ENCODE measurements at regions not wholly inside any gene's neighbourhood (a gene's known extent, or its start where the extent isn't known, plus 50 kb on each side); places are given as distances from the start of the nearest gene placed in this dataset.

DNA sequence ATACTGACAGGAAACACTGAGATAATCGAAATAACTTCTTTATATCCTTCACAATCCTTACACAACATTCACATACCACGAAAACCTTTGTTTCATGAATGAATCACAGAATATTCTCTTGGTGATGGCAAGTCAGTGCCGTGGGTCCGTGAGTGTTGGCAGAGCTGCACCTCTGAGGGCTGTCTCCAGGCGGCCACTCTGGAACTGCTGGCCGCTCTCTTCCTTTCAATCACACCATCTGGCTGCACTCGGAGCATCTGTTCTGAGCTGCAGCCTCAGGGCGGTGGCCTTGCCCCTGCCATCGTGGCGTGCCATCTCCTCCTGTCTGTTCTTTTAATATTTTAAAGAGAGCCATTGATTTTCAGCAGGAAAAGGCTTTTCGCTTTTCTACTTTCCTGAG is 129.4 kb upstream of the AFDN start (continued):
- TF ChIP-seq CREB1 (CRISPR knock-in tag; IDR thresholded peaks at IDR 0.05; ENCODE audit: low read depth) (no peak), POLR2AphosphoS5 (IDR thresholded peaks at IDR 0.05; ENCODE audit: low read depth) (no peak), EZH2phosphoT487 (IDR thresholded peaks at IDR 0.05; ENCODE audit: unreplicated experiment) (no peak), ZNF331 (CRISPR knock-in tag; IDR thresholded peaks at IDR 0.05; ENCODE audit: low read depth) (no peak)
- TF ChIP-seq, protein P1, sequence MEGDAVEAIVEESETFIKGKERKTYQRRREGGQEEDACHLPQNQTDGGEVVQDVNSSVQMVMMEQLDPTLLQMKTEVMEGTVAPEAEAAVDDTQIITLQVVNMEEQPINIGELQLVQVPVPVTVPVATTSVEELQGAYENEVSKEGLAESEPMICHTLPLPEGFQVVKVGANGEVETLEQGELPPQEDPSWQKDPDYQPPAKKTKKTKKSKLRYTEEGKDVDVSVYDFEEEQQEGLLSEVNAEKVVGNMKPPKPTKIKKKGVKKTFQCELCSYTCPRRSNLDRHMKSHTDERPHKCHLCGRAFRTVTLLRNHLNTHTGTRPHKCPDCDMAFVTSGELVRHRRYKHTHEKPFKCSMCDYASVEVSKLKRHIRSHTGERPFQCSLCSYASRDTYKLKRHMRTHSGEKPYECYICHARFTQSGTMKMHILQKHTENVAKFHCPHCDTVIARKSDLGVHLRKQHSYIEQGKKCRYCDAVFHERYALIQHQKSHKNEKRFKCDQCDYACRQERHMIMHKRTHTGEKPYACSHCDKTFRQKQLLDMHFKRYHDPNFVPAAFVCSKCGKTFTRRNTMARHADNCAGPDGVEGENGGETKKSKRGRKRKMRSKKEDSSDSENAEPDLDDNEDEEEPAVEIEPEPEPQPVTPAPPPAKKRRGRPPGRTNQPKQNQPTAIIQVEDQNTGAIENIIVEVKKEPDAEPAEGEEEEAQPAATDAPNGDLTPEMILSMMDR (conservative IDR thresholded peaks at IDR 0.05; ENCODE audit: low read depth in 2 of 2), result no peak

DNA sequence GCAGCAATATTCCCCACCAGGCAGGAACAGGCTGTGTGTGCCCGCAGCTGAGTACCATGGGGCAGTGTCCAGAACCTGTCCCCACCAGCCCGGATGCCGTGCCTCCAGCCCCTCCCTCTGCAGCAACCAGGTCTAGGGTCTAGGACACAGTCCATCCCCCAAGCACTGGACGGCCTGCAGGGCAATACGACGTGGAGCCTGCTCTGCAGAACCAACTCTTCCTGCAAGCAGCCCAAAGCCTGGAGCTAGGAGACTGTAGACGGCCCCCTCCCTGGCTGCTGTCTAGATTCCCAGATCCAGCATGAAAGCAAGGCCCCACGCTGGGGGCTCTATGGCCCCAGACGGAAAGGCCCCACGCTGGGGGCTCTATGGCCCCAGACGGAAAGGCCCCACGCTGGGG is 128.2 kb upstream of the AFDN start:
- H3K36me3 Mint-ChIP-seq (ENCODE audit: low read depth), result no peaks in the 10 kb centered on the region; the same call in 2 of the 3 replicates
- no peak overlapping the region for H2AFZ ChIP-seq
- H3K9me3 Mint-ChIP-seq, result no peaks in the 10 kb centered on the region; the same call in 2 of the 3 replicates
- H3K27ac Mint-ChIP-seq, result no peak overlapping the region
- 0 out of 2 replicates have a peak, but pooled peaks cover 7% of the 10 kb centered on the region for H3K9me2 ChIP-seq (ENCODE audit: insufficient read depth)
- peaks cover 13% of the 10 kb centered on the region for H3K4me1 Mint-ChIP-seq
- H3F3A ChIP-seq (replicated peaks; ENCODE audit: low read depth), result no peaks in the 10 kb centered on the region
- no peak overlapping the region for H3K27ac ChIP-seq (ENCODE audit: low read depth)
- 0 out of 2 replicates have a peak, but pooled peaks cover 9% of the 10 kb centered on the region for H3K4me1 ChIP-seq (ENCODE audit: insufficient read depth)
- no peak for DNase-seq (ENCODE audit: low spot score)
- H3K27me3 ChIP-seq (ENCODE audit: insufficient read depth), result no peaks in the 10 kb centered on the region
- H4K20me1 ChIP-seq (replicated peaks; ENCODE audit: insufficient read depth), result no peaks in the 10 kb centered on the region
- no peak overlapping the region for H3K4me2 ChIP-seq
- H3K36me3 ChIP-seq (ENCODE audit: insufficient read depth), result no peaks in the 10 kb centered on the region
- H3K4me3 Mint-ChIP-seq, result no peak overlapping the region
- H3K79me2 ChIP-seq (replicated peaks; ENCODE audit: insufficient read depth), result no peaks in the 10 kb centered on the region
- no peak overlapping the region for H3K4me3 ChIP-seq
- H3K27me3 Mint-ChIP-seq (ENCODE audit: insufficient read depth, low read depth, poor library complexity), result peaks cover 4% of the 10 kb centered on the region
- ATAC-seq, result no peak
- no peak for TF ChIP-seq NANOG (IDR thresholded peaks at IDR 0.05; ENCODE audit: borderline replicate concordance)
- TF ChIP-seq EZH2phosphoT487 (IDR thresholded peaks at IDR 0.05; ENCODE audit: unreplicated experiment), result no peak
- TF ChIP-seq, protein P1 (conservative IDR thresholded peaks at IDR 0.05; ENCODE audit: low read depth in 2 of 2), result no peak
- TF ChIP-seq, protein P2, sequence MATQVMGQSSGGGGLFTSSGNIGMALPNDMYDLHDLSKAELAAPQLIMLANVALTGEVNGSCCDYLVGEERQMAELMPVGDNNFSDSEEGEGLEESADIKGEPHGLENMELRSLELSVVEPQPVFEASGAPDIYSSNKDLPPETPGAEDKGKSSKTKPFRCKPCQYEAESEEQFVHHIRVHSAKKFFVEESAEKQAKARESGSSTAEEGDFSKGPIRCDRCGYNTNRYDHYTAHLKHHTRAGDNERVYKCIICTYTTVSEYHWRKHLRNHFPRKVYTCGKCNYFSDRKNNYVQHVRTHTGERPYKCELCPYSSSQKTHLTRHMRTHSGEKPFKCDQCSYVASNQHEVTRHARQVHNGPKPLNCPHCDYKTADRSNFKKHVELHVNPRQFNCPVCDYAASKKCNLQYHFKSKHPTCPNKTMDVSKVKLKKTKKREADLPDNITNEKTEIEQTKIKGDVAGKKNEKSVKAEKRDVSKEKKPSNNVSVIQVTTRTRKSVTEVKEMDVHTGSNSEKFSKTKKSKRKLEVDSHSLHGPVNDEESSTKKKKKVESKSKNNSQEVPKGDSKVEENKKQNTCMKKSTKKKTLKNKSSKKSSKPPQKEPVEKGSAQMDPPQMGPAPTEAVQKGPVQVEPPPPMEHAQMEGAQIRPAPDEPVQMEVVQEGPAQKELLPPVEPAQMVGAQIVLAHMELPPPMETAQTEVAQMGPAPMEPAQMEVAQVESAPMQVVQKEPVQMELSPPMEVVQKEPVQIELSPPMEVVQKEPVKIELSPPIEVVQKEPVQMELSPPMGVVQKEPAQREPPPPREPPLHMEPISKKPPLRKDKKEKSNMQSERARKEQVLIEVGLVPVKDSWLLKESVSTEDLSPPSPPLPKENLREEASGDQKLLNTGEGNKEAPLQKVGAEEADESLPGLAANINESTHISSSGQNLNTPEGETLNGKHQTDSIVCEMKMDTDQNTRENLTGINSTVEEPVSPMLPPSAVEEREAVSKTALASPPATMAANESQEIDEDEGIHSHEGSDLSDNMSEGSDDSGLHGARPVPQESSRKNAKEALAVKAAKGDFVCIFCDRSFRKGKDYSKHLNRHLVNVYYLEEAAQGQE (IDR thresholded peaks at IDR 0.05; ENCODE audit: unreplicated experiment), result no peak
- no peak for TF ChIP-seq ZNF331 (CRISPR knock-in tag; IDR thresholded peaks at IDR 0.05; ENCODE audit: low read depth)
- TF ChIP-seq JUNB (IDR thresholded peaks at IDR 0.05; ENCODE audit: unreplicated experiment), result no peak
- no peak for TF ChIP-seq POLR2AphosphoS5 (IDR thresholded peaks at IDR 0.05; ENCODE audit: low read depth)
- no peak for TF ChIP-seq STAT1 (IDR thresholded peaks at IDR 0.05; ENCODE audit: unreplicated experiment)
- TF ChIP-seq, protein P3, sequence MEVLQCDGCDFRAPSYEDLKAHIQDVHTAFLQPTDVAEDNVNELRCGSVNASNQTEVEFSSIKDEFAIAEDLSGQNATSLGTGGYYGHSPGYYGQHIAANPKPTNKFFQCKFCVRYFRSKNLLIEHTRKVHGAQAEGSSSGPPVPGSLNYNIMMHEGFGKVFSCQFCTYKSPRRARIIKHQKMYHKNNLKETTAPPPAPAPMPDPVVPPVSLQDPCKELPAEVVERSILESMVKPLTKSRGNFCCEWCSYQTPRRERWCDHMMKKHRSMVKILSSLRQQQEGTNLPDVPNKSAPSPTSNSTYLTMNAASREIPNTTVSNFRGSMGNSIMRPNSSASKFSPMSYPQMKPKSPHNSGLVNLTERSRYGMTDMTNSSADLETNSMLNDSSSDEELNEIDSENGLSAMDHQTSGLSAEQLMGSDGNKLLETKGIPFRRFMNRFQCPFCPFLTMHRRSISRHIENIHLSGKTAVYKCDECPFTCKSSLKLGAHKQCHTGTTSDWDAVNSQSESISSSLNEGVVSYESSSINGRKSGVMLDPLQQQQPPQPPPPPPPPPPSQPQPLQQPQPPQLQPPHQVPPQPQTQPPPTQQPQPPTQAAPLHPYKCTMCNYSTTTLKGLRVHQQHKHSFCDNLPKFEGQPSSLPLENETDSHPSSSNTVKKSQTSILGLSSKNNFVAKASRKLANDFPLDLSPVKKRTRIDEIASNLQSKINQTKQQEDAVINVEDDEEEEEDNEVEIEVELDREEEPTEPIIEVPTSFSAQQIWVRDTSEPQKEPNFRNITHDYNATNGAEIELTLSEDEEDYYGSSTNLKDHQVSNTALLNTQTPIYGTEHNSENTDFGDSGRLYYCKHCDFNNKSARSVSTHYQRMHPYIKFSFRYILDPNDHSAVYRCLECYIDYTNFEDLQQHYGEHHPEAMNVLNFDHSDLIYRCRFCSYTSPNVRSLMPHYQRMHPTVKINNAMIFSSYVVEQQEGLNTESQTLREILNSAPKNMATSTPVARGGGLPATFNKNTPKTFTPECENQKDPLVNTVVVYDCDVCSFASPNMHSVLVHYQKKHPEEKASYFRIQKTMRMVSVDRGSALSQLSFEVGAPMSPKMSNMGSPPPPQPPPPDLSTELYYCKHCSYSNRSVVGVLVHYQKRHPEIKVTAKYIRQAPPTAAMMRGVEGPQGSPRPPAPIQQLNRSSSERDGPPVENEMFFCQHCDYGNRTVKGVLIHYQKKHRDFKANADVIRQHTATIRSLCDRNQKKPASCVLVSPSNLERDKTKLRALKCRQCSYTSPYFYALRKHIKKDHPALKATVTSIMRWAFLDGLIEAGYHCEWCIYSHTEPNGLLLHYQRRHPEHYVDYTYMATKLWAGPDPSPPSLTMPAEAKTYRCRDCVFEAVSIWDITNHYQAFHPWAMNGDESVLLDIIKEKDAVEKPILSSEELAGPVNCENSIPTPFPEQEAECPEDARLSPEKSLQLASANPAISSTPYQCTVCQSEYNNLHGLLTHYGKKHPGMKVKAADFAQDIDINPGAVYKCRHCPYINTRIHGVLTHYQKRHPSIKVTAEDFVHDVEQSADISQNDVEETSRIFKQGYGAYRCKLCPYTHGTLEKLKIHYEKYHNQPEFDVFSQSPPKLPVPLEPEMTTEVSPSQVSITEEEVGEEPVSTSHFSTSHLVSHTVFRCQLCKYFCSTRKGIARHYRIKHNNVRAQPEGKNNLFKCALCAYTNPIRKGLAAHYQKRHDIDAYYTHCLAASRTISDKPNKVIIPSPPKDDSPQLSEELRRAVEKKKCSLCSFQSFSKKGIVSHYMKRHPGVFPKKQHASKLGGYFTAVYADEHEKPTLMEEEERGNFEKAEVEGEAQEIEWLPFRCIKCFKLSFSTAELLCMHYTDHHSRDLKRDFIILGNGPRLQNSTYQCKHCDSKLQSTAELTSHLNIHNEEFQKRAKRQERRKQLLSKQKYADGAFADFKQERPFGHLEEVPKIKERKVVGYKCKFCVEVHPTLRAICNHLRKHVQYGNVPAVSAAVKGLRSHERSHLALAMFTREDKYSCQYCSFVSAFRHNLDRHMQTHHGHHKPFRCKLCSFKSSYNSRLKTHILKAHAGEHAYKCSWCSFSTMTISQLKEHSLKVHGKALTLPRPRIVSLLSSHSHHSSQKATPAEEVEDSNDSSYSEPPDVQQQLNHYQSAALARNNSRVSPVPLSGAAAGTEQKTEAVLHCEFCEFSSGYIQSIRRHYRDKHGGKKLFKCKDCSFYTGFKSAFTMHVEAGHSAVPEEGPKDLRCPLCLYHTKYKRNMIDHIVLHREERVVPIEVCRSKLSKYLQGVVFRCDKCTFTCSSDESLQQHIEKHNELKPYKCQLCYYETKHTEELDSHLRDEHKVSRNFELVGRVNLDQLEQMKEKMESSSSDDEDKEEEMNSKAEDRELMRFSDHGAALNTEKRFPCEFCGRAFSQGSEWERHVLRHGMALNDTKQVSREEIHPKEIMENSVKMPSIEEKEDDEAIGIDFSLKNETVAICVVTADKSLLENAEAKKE (CRISPR knock-in tag; IDR thresholded peaks at IDR 0.05), result no peak
